ENCODE measurements at regions not wholly inside any gene's neighbourhood (a gene's known extent, or its start where the extent isn't known, plus 50 kb on each side); places are given as distances from the start of the nearest gene placed in this dataset.

DNA sequence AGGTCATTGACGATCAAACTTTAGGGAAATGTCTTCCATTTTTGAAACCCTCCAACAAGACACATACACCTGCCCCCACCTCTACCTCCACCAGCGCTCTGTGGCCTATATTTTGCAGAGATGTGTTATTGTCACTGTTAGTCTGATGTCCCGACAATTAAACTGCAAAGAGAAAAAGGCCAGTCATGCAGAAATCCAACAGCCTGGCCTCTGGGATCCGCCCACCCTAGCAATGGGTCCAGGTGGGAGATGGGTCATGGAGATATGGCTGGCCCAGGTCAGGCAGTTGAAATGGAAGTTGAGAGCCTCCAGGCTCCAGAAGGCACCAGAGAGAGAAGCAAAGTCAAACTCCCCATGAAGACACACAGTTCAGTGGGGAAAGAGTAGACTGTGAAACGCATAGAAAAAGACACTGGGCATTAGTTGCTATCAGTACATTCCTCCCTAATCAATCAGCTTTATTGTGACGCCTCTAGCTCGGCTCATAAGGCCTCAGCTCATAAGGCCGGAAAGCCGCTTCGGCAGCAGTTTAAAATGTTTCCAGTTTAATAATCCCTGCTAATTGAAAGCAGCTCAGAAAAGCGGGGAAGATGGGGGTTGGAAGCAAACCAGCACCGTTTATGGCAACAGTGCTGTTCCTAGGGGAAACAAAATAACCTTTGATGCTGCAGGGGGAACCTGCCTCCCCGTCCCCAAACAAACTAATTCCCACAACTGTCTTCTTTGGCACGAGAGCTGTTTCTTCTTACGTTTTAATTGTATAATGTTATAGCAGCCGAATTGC, 239.7 kb upstream of the ZNF507 start:
- Histone ChIP-seq H2BK15ac (replicated peaks; ENCODE audit: low read depth) (no peak overlapping the region), H3K18ac (ENCODE audit: low read length) (no peak overlapping the region), H3K27me3 (ENCODE audit: insufficient read depth, low read length, poor library complexity) (no peaks in the 10 kb centered on the region), H3K79me2 (ENCODE audit: control insufficient read depth, insufficient read depth, low read length) (no peaks in the 10 kb centered on the region), H2BK5ac (ENCODE audit: low read length) (no peak overlapping the region), H3K23ac (ENCODE audit: low read length) (no peak overlapping the region), H3K4ac (ENCODE audit: low read depth, low read length) (no peak overlapping the region), H3K4me1 (ENCODE audit: control insufficient read depth, low read depth, low read length) (no peaks in the 10 kb centered on the region), H3K4me2 (ENCODE audit: low read length) (no peak overlapping the region), H4K8ac (ENCODE audit: low read depth, low read length) (no peak overlapping the region), H3K4me3 (ENCODE audit: low read length) (no peak overlapping the region), H3K36me3 (ENCODE audit: control insufficient read depth, insufficient read depth, low read length) (no peaks in the 10 kb centered on the region), H3K9ac (ENCODE audit: low read length) (no peak overlapping the region), H3K27ac (ENCODE audit: low read depth, low read length) (no peak overlapping the region), H4K5ac (ENCODE audit: low read length) (no peak overlapping the region), H3K79me1 (ENCODE audit: low read length) (no peaks in the 10 kb centered on the region), H2AK5ac (ENCODE audit: low read length) (no peak overlapping the region), H2BK120ac (ENCODE audit: low read depth, low read length) (no peak overlapping the region), H3K56ac (ENCODE audit: low read length) (no peak overlapping the region)
- WGBS (ENCODE audit: extremely low coverage, insufficient coverage, low lambda C conversion rate), result no CpG with 5 or more reads among the region's 16 CpGs
- DNase-seq, result no peak

DNA sequence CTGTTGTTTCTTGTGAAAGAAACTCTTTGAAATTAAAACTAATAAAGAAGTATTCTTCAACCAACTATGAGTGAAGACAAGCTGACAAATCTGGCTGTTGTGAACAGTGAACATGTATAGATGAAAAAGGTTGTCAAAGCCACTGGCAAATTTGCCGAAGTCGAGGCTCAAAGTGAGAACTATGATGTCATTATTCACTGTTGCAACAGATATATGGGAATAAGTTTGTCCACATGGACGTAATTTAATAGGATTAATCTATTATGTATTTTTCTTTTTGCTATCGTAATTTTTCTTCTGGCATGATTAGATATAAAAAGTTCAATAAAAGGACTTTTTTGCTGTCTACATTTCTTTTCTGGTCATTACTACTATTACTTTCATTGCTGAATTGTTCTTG, 223.2 kb upstream of the ZNF507 start:
- Histone ChIP-seq H2AK5ac (ENCODE audit: low read length) (no peak overlapping the region), H3K79me1 (ENCODE audit: low read length) (no peaks in the 10 kb centered on the region), H3K27me3 (ENCODE audit: insufficient read depth, low read length, poor library complexity) (no peaks in the 10 kb centered on the region), H3K18ac (ENCODE audit: low read length) (no peak overlapping the region), H3K27ac (ENCODE audit: low read depth, low read length) (no peak overlapping the region), H2BK15ac (replicated peaks; ENCODE audit: low read depth) (no peak overlapping the region), H3K4me3 (ENCODE audit: low read length) (no peak overlapping the region), H2BK5ac (ENCODE audit: low read length) (no peak overlapping the region), H4K8ac (ENCODE audit: low read depth, low read length) (no peak overlapping the region), H4K5ac (ENCODE audit: low read length) (no peak overlapping the region), H3K56ac (ENCODE audit: low read length) (no peak overlapping the region), H3K79me2 (ENCODE audit: control insufficient read depth, insufficient read depth, low read length) (no peaks in the 10 kb centered on the region), H3K4me2 (ENCODE audit: low read length) (no peak overlapping the region), H3K36me3 (ENCODE audit: control insufficient read depth, insufficient read depth, low read length) (no peaks in the 10 kb centered on the region), H3K23ac (ENCODE audit: low read length) (no peak overlapping the region), H3K4me1 (ENCODE audit: control insufficient read depth, low read depth, low read length) (no peaks in the 10 kb centered on the region), H2BK120ac (ENCODE audit: low read depth, low read length) (no peak overlapping the region), H3K4ac (ENCODE audit: low read depth, low read length) (no peak overlapping the region), H3K9ac (ENCODE audit: low read length) (no peak overlapping the region)
- DNase-seq, result no peak
- no CpG with 5 or more reads among the region's 4 CpGs for WGBS (ENCODE audit: extremely low coverage, insufficient coverage, low lambda C conversion rate)

DNA sequence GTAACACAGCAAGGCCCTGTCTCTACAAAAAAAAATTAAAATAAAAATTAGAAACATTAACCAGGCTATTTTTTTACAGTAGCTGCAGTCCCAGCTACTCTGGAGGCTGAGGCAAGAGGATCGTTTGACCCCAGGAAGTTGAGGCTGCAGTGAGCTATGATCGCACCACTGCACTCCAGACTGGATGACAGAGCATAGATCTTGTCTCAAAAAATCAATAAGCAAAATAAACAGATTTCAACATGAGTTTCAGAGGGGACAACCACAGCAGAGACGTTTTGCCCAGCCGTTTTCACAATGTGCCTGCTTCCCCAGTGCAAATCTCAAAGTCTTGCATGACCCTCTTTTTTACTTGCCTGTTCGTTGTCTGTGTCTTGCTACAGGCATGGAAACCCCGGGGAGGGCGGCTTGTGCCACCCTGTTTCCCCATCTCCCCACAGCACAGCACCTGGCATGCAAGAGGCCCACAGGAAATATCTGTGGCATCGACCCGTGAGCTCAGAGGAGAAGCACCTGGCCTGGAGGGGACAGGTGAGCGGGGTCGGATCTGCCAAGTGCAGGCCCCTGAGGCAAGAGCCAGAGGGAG, 222.0 kb upstream of the ZNF507 start:
- H2AK5ac ChIP-seq (ENCODE audit: low read length), result no peak overlapping the region
- H4K5ac ChIP-seq (ENCODE audit: low read length), result no peak overlapping the region
- H3K27me3 ChIP-seq (ENCODE audit: insufficient read depth, low read length, poor library complexity), result no peaks in the 10 kb centered on the region
- no peak overlapping the region for H2BK120ac ChIP-seq (ENCODE audit: low read depth, low read length)
- H2BK15ac ChIP-seq (replicated peaks; ENCODE audit: low read depth), result no peak overlapping the region
- no peak overlapping the region for H3K56ac ChIP-seq (ENCODE audit: low read length)
- no peak overlapping the region for H3K9ac ChIP-seq (ENCODE audit: low read length)
- no peak overlapping the region for H4K8ac ChIP-seq (ENCODE audit: low read depth, low read length)
- H3K79me1 ChIP-seq (ENCODE audit: low read length), result no peaks in the 10 kb centered on the region
- no peak overlapping the region for H3K23ac ChIP-seq (ENCODE audit: low read length)
- no peaks in the 10 kb centered on the region for H3K79me2 ChIP-seq (ENCODE audit: control insufficient read depth, insufficient read depth, low read length)
- no peak overlapping the region for H3K4me3 ChIP-seq (ENCODE audit: low read length)
- no peaks in the 10 kb centered on the region for H3K4me1 ChIP-seq (ENCODE audit: control insufficient read depth, low read depth, low read length)
- H3K4ac ChIP-seq (ENCODE audit: low read depth, low read length), result no peak overlapping the region
- no CpG with 5 or more reads among the region's 11 CpGs for WGBS (ENCODE audit: extremely low coverage, insufficient coverage, low lambda C conversion rate)
- H2BK5ac ChIP-seq (ENCODE audit: low read length), result no peak overlapping the region
- DNase-seq, result no peak
- H3K27ac ChIP-seq (ENCODE audit: low read depth, low read length), result no peak overlapping the region
- no peaks in the 10 kb centered on the region for H3K36me3 ChIP-seq (ENCODE audit: control insufficient read depth, insufficient read depth, low read length)
- no peak overlapping the region for H3K18ac ChIP-seq (ENCODE audit: low read length)
- H3K4me2 ChIP-seq (ENCODE audit: low read length), result no peak overlapping the region

DNA sequence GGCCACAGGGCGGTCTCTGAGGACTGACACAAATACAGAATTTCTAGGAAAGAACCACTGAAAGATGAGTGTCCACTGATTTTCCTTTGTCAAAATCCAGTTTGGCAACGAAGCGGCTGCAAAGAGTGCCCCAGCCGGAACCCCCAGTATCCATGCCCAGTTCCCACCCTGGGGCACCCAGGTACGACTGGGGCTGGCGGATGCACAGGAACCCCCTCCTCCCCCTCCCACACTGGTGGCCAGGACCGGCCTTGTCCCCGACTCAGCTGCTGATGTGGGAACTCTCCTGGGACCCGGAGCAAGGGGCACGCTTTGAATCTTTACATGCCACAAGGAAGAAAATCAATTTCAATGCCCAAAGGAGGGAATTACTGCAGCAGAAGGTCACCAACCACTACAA, 220.8 kb upstream of the ZNF507 start:
- no peak for DNase-seq
- no peak overlapping the region for H2AK5ac ChIP-seq (ENCODE audit: low read length)

DNA sequence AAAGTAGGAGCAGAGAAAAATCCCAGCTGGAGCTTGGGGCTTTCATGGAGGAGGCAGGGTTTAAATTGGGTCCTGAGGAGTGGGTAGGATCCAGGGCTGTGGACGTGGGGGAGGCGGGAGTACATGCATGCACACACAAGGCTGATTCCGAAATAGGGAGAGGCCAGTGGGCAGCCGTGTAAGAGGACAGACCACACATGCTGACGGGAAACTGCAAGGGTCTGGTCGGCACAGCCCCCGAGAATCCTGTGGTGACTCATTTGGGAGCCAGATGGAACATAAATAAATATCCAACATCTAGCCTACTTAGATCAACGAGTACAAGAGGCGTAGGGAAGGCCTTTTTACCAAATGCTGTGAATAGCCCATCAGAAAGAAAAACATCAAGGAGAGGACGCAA, 216.3 kb upstream of the ZNF507 start:
- WGBS (ENCODE audit: extremely low coverage, insufficient coverage, low lambda C conversion rate), result no CpG with 5 or more reads among the region's 10 CpGs
- H2BK120ac ChIP-seq (ENCODE audit: low read depth, low read length), result no peak overlapping the region
- H3K27ac ChIP-seq (ENCODE audit: low read depth, low read length), result no peak overlapping the region

More for the DNA sequence above, 220.8 kb upstream of the ZNF507 start:
- Histone ChIP-seq H2BK15ac (replicated peaks; ENCODE audit: low read depth) (no peak overlapping the region), H4K8ac (ENCODE audit: low read depth, low read length) (no peak overlapping the region), H3K4me3 (ENCODE audit: low read length) (no peak overlapping the region), H3K56ac (ENCODE audit: low read length) (no peak overlapping the region), H3K36me3 (ENCODE audit: control insufficient read depth, insufficient read depth, low read length) (no peaks in the 10 kb centered on the region), H3K27ac (ENCODE audit: low read depth, low read length) (no peak overlapping the region), H3K4ac (ENCODE audit: low read depth, low read length) (no peak overlapping the region), H3K23ac (ENCODE audit: low read length) (no peak overlapping the region), H3K79me1 (ENCODE audit: low read length) (no peaks in the 10 kb centered on the region), H3K9ac (ENCODE audit: low read length) (no peak overlapping the region), H2BK5ac (ENCODE audit: low read length) (no peak overlapping the region), H3K18ac (ENCODE audit: low read length) (no peak overlapping the region), H3K4me1 (ENCODE audit: control insufficient read depth, low read depth, low read length) (no peaks in the 10 kb centered on the region), H3K79me2 (ENCODE audit: control insufficient read depth, insufficient read depth, low read length) (no peaks in the 10 kb centered on the region), H2BK120ac (ENCODE audit: low read depth, low read length) (no peak overlapping the region), H4K5ac (ENCODE audit: low read length) (no peak overlapping the region), H3K4me2 (ENCODE audit: low read length) (no peak overlapping the region), H3K27me3 (ENCODE audit: insufficient read depth, low read length, poor library complexity) (no peaks in the 10 kb centered on the region)
- WGBS (ENCODE audit: extremely low coverage, insufficient coverage, low lambda C conversion rate), result no CpG with 5 or more reads among the region's 10 CpGs

More for the DNA sequence above, 216.3 kb upstream of the ZNF507 start:
- no peak overlapping the region for H2BK5ac ChIP-seq (ENCODE audit: low read length)
- no peaks in the 10 kb centered on the region for H3K4me1 ChIP-seq (ENCODE audit: control insufficient read depth, low read depth, low read length)
- H3K79me2 ChIP-seq (ENCODE audit: control insufficient read depth, insufficient read depth, low read length), result no peaks in the 10 kb centered on the region
- no peaks in the 10 kb centered on the region for H3K36me3 ChIP-seq (ENCODE audit: control insufficient read depth, insufficient read depth, low read length)
- no peak overlapping the region for H3K4me3 ChIP-seq (ENCODE audit: low read length)
- H3K18ac ChIP-seq (ENCODE audit: low read length), result no peak overlapping the region
- H3K79me1 ChIP-seq (ENCODE audit: low read length), result no peaks in the 10 kb centered on the region
- no peak for DNase-seq
- no peak overlapping the region for H3K23ac ChIP-seq (ENCODE audit: low read length)
- H2AK5ac ChIP-seq (ENCODE audit: low read length), result no peak overlapping the region
- H3K4me2 ChIP-seq (ENCODE audit: low read length), result no peak overlapping the region
- H3K56ac ChIP-seq (ENCODE audit: low read length), result no peak overlapping the region
- no peaks in the 10 kb centered on the region for H3K27me3 ChIP-seq (ENCODE audit: insufficient read depth, low read length, poor library complexity)
- H3K4ac ChIP-seq (ENCODE audit: low read depth, low read length), result no peak overlapping the region
- no peak overlapping the region for H3K9ac ChIP-seq (ENCODE audit: low read length)
- H4K8ac ChIP-seq (ENCODE audit: low read depth, low read length), result no peak overlapping the region
- no peak overlapping the region for H4K5ac ChIP-seq (ENCODE audit: low read length)
- no peak overlapping the region for H2BK15ac ChIP-seq (replicated peaks; ENCODE audit: low read depth)

Measured in mesendoderm (in vitro differentiated cells).